Chondrocyte (in vitro differentiated cells): ENCODE measurements at regions not wholly inside any gene's neighbourhood (a gene's known extent, or its start where the extent isn't known, plus 50 kb on each side); places are given as distances from the start of the nearest gene placed in this dataset.

Experiments used
- DNase-seq: peaks from one replicate; pipeline ENCODE4 v3.0.0; 2021; ENCODE audit warnings: mixed read lengths, low spot score
- H3K27ac Mint-ChIP-seq: one replicate; pipeline ENCODE4 v1.8.0; 2021; ENCODE audit warnings: mild to moderate bottlenecking, moderate library complexity, mixed read lengths; ENCODE audit not compliant: unreplicated experiment
- H3K27me3 Mint-ChIP-seq: 2 replicates; pipeline ENCODE4 v1.8.0; 2021; ENCODE audit warnings: low read depth, mixed read lengths
- H3K36me3 Mint-ChIP-seq: 2 replicates; pipeline ENCODE4 v1.8.0; 2021; ENCODE audit warnings: low read depth, mixed read lengths
- H3K4me1 Mint-ChIP-seq: 2 replicates; pipeline ENCODE4 v1.8.0; 2021; ENCODE audit warnings: low read depth, mild to moderate bottlenecking, mixed read lengths
- H3K4me3 Mint-ChIP-seq: one replicate; pipeline ENCODE4 v1.8.0; 2021; ENCODE audit warnings: mild to moderate bottlenecking, moderate library complexity, mixed read lengths; ENCODE audit not compliant: unreplicated experiment
- H3K9me3 Mint-ChIP-seq: 2 replicates; pipeline ENCODE4 v1.8.0; 2021; ENCODE audit warnings: low read depth, mixed read lengths
- CTCF ChIP-seq: fragments of 200-600 bp; sonication (generic); IDR thresholded peaks from 2 replicates; pipeline ENCODE4 v1.5.0; 2021; ENCODE audit warnings: antibody characterized with exemption, mild to moderate bottlenecking, moderate library complexity

DNA sequence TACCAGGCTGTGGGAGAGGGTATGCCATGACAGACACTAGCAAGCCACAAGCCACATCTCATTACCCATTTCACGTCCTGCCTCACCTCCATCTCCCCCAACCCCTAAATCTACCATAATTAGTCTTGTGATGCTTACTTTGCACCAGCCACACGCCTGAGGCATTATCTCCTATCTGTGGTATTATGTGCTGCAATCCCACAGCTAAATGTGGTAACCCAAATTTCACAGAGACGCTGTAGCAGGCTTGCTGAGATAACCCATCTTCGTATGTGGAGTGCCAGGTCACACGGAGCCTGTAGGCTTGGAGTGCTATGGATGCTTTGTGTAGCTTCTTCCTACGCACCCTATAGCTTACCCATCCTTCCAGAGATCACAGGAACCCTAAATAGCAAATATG is 256.7 kb upstream of the KCNH8 start:
- no peak for DNase-seq
- Mint-ChIP-seq H3K9me3 (no peaks in the 10 kb centered on the region), H3K4me3 (no peak overlapping the region), H3K27me3 (peaks cover 2% of the 10 kb centered on the region), H3K4me1 (no peaks in the 10 kb centered on the region), H3K36me3 (no peaks in the 10 kb centered on the region), H3K27ac (no peak overlapping the region)
- no peak for TF ChIP-seq CTCF

DNA sequence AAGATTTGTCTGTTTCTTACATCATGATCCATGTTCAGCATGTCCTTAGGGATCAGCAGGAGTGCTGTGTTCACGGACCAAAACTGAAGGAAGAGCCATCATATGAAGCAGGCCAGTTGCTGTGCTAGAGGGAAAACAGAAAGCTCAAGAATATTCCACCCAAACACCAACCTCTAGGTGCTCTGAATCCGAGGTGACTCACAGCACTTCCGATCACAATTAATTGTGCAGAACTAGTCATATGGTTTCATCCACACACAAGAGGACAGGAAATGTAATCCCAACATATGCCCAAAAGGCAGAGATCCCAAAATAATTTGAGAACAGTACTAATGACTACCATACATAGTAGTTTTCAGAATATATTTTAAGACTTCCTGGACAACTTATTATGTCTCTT is 257.9 kb upstream of the KCNH8 start:
- no peaks in the 10 kb centered on the region for H3K9me3 Mint-ChIP-seq
- H3K4me3 Mint-ChIP-seq, result no peak overlapping the region
- DNase-seq, result no peak
- H3K27me3 Mint-ChIP-seq, result peaks cover 3% of the 10 kb centered on the region
- no peak for TF ChIP-seq CTCF
- no peak overlapping the region for H3K27ac Mint-ChIP-seq
- H3K36me3 Mint-ChIP-seq, result no peaks in the 10 kb centered on the region
- H3K4me1 Mint-ChIP-seq, result no peaks in the 10 kb centered on the region

DNA sequence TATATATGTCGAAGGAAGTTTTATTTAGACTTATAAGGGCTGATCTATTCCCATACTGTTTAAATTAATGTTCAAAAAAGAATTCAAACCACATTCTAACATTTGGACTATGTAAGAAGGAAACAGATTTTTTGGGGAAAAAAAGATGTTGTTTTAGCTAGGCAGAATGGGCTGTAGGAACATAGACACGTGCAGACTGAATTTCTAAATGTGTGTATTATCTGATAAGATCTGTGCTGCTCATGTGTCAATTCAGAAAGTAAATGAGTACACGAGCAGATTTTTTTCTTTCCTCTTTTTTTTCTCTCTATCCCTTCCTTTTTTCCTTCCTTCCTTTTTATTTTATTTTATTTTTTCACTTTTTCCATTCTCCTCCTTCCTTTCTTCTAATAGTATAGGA is 259.5 kb upstream of the KCNH8 start:
- DNase-seq, result no peak
- no peaks in the 10 kb centered on the region for H3K36me3 Mint-ChIP-seq
- no peaks in the 10 kb centered on the region for H3K4me1 Mint-ChIP-seq
- H3K27ac Mint-ChIP-seq, result no peak overlapping the region
- H3K4me3 Mint-ChIP-seq, result no peak overlapping the region
- no peaks in the 10 kb centered on the region for H3K9me3 Mint-ChIP-seq
- no peak for TF ChIP-seq CTCF
- peaks cover 3% of the 10 kb centered on the region for H3K27me3 Mint-ChIP-seq

DNA sequence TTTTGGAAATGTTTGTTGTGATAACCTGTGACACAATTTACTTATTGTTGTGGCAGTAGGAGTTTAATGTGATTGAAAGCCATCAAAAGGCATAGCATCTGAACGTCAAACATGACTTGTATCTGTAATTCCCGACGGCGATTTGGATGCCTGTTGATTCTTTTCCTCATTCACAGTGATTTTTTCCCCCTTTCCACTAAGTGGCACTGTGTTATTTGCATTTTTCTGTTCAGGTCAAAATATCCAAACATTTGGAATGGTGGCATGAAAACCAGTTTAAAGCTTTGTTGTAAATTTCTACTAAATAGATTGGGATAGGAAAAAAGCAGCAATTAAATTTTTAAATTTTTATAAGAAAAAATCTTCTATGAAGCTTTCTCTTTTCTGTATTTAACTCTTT is 259.9 kb upstream of the KCNH8 start:
- no peaks in the 10 kb centered on the region for H3K4me1 Mint-ChIP-seq
- no peak for TF ChIP-seq CTCF
- H3K4me3 Mint-ChIP-seq, result no peak overlapping the region
- no peak for DNase-seq
- H3K27me3 Mint-ChIP-seq, result peaks cover 3% of the 10 kb centered on the region
- H3K27ac Mint-ChIP-seq, result no peak overlapping the region
- no peaks in the 10 kb centered on the region for H3K36me3 Mint-ChIP-seq
- no peaks in the 10 kb centered on the region for H3K9me3 Mint-ChIP-seq

DNA sequence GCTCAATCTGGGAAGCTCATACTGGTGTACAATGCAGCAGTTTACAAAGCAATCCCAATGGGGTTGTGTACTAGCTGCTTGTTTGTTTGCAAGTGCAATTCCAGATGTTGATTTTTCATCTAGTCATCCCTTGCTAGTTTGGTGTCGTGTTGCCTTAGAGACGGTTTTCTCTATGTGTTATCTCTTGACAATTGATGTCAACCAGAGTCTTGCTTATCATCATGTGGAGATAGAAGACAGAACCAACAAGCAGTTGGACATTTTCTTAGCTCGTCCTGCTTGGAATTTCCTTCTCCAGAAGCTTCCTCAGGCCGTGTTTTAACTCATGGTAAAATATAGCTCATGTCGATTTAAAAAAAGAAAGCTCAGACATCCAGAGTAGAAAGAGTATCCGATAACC is 262.0 kb upstream of the KCNH8 start:
- no peak for TF ChIP-seq CTCF
- no peaks in the 10 kb centered on the region for H3K4me1 Mint-ChIP-seq
- H3K27ac Mint-ChIP-seq, result no peak overlapping the region
- H3K27me3 Mint-ChIP-seq, result peaks cover 3% of the 10 kb centered on the region
- no peak overlapping the region for H3K4me3 Mint-ChIP-seq
- H3K36me3 Mint-ChIP-seq, result no peaks in the 10 kb centered on the region
- no peak for DNase-seq
- no peaks in the 10 kb centered on the region for H3K9me3 Mint-ChIP-seq
